ENCODE measurements at regions not wholly inside any gene's neighbourhood (a gene's known extent, or its start where the extent isn't known, plus 50 kb on each side); places are given as distances from the start of the nearest gene placed in this dataset.

GRCh38 chr7:42597300-42597699, 314.6 kb downstream of the C7orf25 start:
- no peak overlapping the region for H3K4me3 ChIP-seq
- H3K36me3 ChIP-seq, result no peaks in the 10 kb centered on the region
- H3K27ac ChIP-seq, result no peak overlapping the region
- no peaks in the 10 kb centered on the region for H3K27me3 ChIP-seq
- intact Hi-C loops (cut with DNase I), result no loop called here
- H3K9me3 ChIP-seq, result no peaks in the 10 kb centered on the region
- TF ChIP-seq CTCF (IDR thresholded peaks at IDR 0.05), result no peak
- no peak for DNase-seq
- no peaks in the 10 kb centered on the region for H3K4me1 ChIP-seq
- no peak overlapping the region for H3K9ac ChIP-seq (ENCODE audit: low read depth in 2 of 2, low read length in 2 of 2)

- H3K9ac ChIP-seq (ENCODE audit: low read depth in 2 of 2, low read length in 2 of 2), result no peak overlapping the region
- no peaks in the 10 kb centered on the region for H3K36me3 ChIP-seq
- H3K27me3 ChIP-seq, result no peaks in the 10 kb centered on the region
- H3K27ac ChIP-seq, result no peak overlapping the region
- TF ChIP-seq CTCF (IDR thresholded peaks at IDR 0.05), result no peak
- intact Hi-C loops (cut with DNase I), result no loop called here
- no peaks in the 10 kb centered on the region for H3K9me3 ChIP-seq
- H3K4me1 ChIP-seq, result no peaks in the 10 kb centered on the region
- DNase-seq, result no peak
- H3K4me3 ChIP-seq, result no peak overlapping the region
These were observed 315.1 kb downstream of the C7orf25 start for GRCh38 chr7:42596737-42597136.

- Histone ChIP-seq H3K9ac (ENCODE audit: low read depth in 2 of 2, low read length in 2 of 2) (no peak overlapping the region), H3K27me3 (no peaks in the 10 kb centered on the region), H3K9me3 (no peaks in the 10 kb centered on the region), H3K36me3 (no peaks in the 10 kb centered on the region), H3K27ac (no peak overlapping the region), H3K4me1 (no peaks in the 10 kb centered on the region), H3K4me3 (no peak overlapping the region)
- no peak for DNase-seq
- intact Hi-C loops (cut with DNase I), result no loop called here
- no peak for TF ChIP-seq CTCF (IDR thresholded peaks at IDR 0.05)
These were observed 318.0 kb downstream of the C7orf25 start for GRCh38 chr7:42593860-42594259.

- DNase-seq, result no peak
- TF ChIP-seq CTCF (IDR thresholded peaks at IDR 0.05), result no peak
- Histone ChIP-seq H3K9me3 (no peaks in the 10 kb centered on the region), H3K27me3 (no peaks in the 10 kb centered on the region), H3K27ac (no peak overlapping the region), H3K36me3 (no peaks in the 10 kb centered on the region), H3K4me1 (no peaks in the 10 kb centered on the region), H3K4me3 (no peak overlapping the region), H3K9ac (ENCODE audit: low read depth in 2 of 2, low read length in 2 of 2) (no peak overlapping the region)
- intact Hi-C loops (cut with DNase I), result no loop called here
These were observed 321.0 kb downstream of the C7orf25 start for GRCh38 chr7:42590771-42591310.

- H3K9ac ChIP-seq (ENCODE audit: low read depth in 2 of 2, low read length in 2 of 2), result no peak overlapping the region
- H3K9me3 ChIP-seq, result no peaks in the 10 kb centered on the region
- no peaks in the 10 kb centered on the region for H3K27me3 ChIP-seq
- no peak for DNase-seq
- intact Hi-C loops (cut with DNase I), result no loop called here
- TF ChIP-seq CTCF (IDR thresholded peaks at IDR 0.05), result no peak
- H3K27ac ChIP-seq, result no peak overlapping the region
- no peak overlapping the region for H3K4me3 ChIP-seq
- H3K4me1 ChIP-seq, result no peaks in the 10 kb centered on the region
- no peaks in the 10 kb centered on the region for H3K36me3 ChIP-seq
These were observed 323.0 kb downstream of the C7orf25 start for GRCh38 chr7:42588876-42589275.

Data from colonic mucosa (tissue), 4 donors.